ENCODE measurements at regions not wholly inside any gene's neighbourhood (a gene's known extent, or its start where the extent isn't known, plus 50 kb on each side); places are given as distances from the start of the nearest gene placed in this dataset.

DNA sequence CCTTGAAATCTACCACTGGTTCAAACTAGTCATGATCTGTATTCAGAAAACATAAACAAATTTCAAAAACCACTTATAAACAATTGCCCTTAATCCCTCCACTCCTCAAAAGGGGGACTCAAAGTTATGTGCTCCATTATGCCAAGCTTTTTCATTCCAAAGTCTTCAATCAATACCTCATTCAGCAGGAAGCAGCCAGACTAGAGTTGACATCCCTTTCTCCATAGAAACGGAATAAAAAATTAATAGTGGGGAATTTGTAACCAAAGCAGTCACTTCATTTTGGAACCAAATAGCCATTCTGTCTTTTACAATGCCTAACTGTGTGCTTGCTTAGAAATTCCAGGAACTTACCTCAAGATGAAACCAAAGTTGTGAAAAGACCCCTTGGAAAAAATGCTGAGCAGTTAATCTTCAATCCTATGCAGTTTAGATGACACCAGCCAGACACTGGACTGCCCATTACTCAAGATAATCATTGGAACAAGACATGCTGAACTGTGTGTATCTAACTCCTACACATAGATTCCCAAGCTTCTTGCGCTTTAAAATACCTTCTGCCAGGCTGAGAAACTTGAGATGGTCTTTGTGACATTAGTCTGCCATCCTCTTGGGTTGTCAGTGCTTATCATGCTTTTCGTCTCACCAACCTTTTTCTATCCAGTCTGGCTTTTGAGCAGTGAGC, 406.2 kb downstream of the PLOD2 start:
- Histone ChIP-seq H3K27ac (ENCODE audit: insufficient read depth, low read length) (no peak overlapping the region), H3K9me3 (ENCODE audit: control insufficient read depth, insufficient read depth, low read depth, low read length) (no peaks in the 10 kb centered on the region), H3K9ac (ENCODE audit: insufficient read depth, low read length) (no peak overlapping the region), H3K79me2 (ENCODE audit: control insufficient read depth, insufficient read depth, low read length) (no peaks in the 10 kb centered on the region), H2AFZ (ENCODE audit: low read length) (no peak overlapping the region), H3K27me3 (ENCODE audit: control insufficient read depth, insufficient read depth, low read length) (no peaks in the 10 kb centered on the region), H3K4me2 (ENCODE audit: extremely low read depth, insufficient read depth, low read length) (no peak overlapping the region), H3K4me1 (ENCODE audit: control insufficient read depth, extremely low read depth, insufficient read depth, low read length) (no peaks in the 10 kb centered on the region), H3K36me3 (ENCODE audit: control insufficient read depth, insufficient read depth, low read length) (no peaks in the 10 kb centered on the region), H3K4me3 (replicated peaks in 1 of 4; ENCODE audit: control extremely low read depth in 1 of 4, insufficient read depth in 1 of 4, low read depth in 3 of 4, low read length in 4 of 4) (no peak overlapping the region), H4K20me1 (ENCODE audit: control insufficient read depth, extremely low read depth, insufficient read depth, low read length) (no peaks in the 10 kb centered on the region)
- DNase-seq (ENCODE audit: low read depth in 2 of 2) = no peak
- TF ChIP-seq EZH2 (IDR thresholded peaks at IDR 0.05; ENCODE audit: low read length, missing control alignments) = no peak
- TF ChIP-seq, protein P1, sequence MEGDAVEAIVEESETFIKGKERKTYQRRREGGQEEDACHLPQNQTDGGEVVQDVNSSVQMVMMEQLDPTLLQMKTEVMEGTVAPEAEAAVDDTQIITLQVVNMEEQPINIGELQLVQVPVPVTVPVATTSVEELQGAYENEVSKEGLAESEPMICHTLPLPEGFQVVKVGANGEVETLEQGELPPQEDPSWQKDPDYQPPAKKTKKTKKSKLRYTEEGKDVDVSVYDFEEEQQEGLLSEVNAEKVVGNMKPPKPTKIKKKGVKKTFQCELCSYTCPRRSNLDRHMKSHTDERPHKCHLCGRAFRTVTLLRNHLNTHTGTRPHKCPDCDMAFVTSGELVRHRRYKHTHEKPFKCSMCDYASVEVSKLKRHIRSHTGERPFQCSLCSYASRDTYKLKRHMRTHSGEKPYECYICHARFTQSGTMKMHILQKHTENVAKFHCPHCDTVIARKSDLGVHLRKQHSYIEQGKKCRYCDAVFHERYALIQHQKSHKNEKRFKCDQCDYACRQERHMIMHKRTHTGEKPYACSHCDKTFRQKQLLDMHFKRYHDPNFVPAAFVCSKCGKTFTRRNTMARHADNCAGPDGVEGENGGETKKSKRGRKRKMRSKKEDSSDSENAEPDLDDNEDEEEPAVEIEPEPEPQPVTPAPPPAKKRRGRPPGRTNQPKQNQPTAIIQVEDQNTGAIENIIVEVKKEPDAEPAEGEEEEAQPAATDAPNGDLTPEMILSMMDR (conservative IDR thresholded peaks at IDR 0.05 in 1 of 2, IDR thresholded peaks at IDR 0.05 in 1 of 2; ENCODE audit: low read depth in 1 of 2, low read length in 2 of 2) = no peak

DNA sequence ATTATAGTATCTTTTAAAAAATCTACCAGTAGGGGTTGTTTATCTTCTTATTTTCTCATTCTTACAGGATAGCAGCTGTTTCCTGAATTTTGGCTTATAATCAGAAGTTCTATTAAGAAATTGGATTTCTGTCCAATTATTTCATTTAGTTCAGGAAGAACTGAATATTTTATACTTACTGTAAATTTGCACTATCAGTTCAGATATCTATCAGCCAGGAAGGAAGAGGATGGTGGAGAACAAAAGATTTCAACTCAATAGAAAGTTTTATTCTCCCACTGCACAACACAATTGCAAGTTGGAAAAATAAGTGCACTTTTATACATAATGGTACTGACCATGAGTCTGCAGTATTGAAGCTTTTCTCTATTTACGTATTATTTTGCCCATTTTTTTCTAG, 400.9 kb downstream of the PLOD2 start:
- Histone ChIP-seq H3K79me2 (ENCODE audit: control insufficient read depth, insufficient read depth, low read length) (no peaks in the 10 kb centered on the region), H3K9ac (ENCODE audit: insufficient read depth, low read length) (no peak overlapping the region), H3K4me1 (ENCODE audit: control insufficient read depth, extremely low read depth, insufficient read depth, low read length) (no peaks in the 10 kb centered on the region), H3K27ac (ENCODE audit: insufficient read depth, low read length) (no peak overlapping the region), H3K4me3 (replicated peaks in 1 of 4; ENCODE audit: control extremely low read depth in 1 of 4, insufficient read depth in 1 of 4, low read depth in 3 of 4, low read length in 4 of 4) (no peak overlapping the region), H3K4me2 (ENCODE audit: extremely low read depth, insufficient read depth, low read length) (no peak overlapping the region), H4K20me1 (ENCODE audit: control insufficient read depth, extremely low read depth, insufficient read depth, low read length) (no peaks in the 10 kb centered on the region), H3K9me3 (ENCODE audit: control insufficient read depth, insufficient read depth, low read depth, low read length) (no peaks in the 10 kb centered on the region), H3K36me3 (ENCODE audit: control insufficient read depth, insufficient read depth, low read length) (no peaks in the 10 kb centered on the region), H2AFZ (ENCODE audit: low read length) (no peak overlapping the region), H3K27me3 (ENCODE audit: control insufficient read depth, insufficient read depth, low read length) (no peaks in the 10 kb centered on the region)
- no peak for TF ChIP-seq EZH2 (IDR thresholded peaks at IDR 0.05; ENCODE audit: low read length, missing control alignments)
- TF ChIP-seq, protein P1 (conservative IDR thresholded peaks at IDR 0.05 in 1 of 2, IDR thresholded peaks at IDR 0.05 in 1 of 2; ENCODE audit: low read depth in 1 of 2, low read length in 2 of 2) = no peak
- DNase-seq (ENCODE audit: low read depth in 2 of 2) = no peak

DNA sequence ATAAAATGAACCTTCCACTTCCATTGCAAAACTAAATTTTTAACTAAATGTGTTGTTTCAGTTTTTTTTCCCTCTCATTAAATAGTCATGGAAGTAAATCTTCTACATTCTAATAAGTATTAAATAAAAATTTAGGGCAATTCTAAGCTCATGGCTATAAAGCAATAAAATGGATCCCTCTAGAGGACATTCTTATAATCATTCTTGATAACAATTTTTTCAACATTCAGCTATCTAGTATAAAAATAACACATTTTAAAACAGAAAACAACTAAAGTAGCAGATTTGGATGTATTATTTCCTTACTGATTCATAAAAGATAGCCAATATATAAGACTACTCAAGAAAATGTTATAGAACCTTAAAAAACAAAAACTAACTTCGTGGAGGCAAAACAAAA, 393.1 kb downstream of the PLOD2 start:
- Histone ChIP-seq H3K27ac (ENCODE audit: insufficient read depth, low read length) (no peak overlapping the region), H3K36me3 (ENCODE audit: control insufficient read depth, insufficient read depth, low read length) (no peaks in the 10 kb centered on the region), H2AFZ (ENCODE audit: low read length) (no peak overlapping the region), H3K4me3 (replicated peaks in 1 of 4; ENCODE audit: control extremely low read depth in 1 of 4, insufficient read depth in 1 of 4, low read depth in 3 of 4, low read length in 4 of 4) (no peak overlapping the region), H3K27me3 (ENCODE audit: control insufficient read depth, insufficient read depth, low read length) (no peaks in the 10 kb centered on the region), H3K4me1 (ENCODE audit: control insufficient read depth, extremely low read depth, insufficient read depth, low read length) (no peaks in the 10 kb centered on the region), H3K79me2 (ENCODE audit: control insufficient read depth, insufficient read depth, low read length) (no peaks in the 10 kb centered on the region), H3K9ac (ENCODE audit: insufficient read depth, low read length) (no peak overlapping the region), H4K20me1 (ENCODE audit: control insufficient read depth, extremely low read depth, insufficient read depth, low read length) (no peaks in the 10 kb centered on the region), H3K9me3 (ENCODE audit: control insufficient read depth, insufficient read depth, low read depth, low read length) (no peaks in the 10 kb centered on the region), H3K4me2 (ENCODE audit: extremely low read depth, insufficient read depth, low read length) (no peak overlapping the region)
- TF ChIP-seq EZH2 (IDR thresholded peaks at IDR 0.05; ENCODE audit: low read length, missing control alignments) = no peak
- TF ChIP-seq, protein P1 (conservative IDR thresholded peaks at IDR 0.05 in 1 of 2, IDR thresholded peaks at IDR 0.05 in 1 of 2; ENCODE audit: low read depth in 1 of 2, low read length in 2 of 2) = peak in 1 of 2 donors; percentile 31
- DNase-seq (ENCODE audit: low read depth in 2 of 2) = peak; percentile 1 to 49
